Upper lobe of left lung (tissue), 4 donors: ENCODE measurements at regions not wholly inside any gene's neighbourhood (a gene's known extent, or its start where the extent isn't known, plus 50 kb on each side); places are given as distances from the start of the nearest gene placed in this dataset.

ENCODE experiments used
- CTCF ChIP-seq, 6 experiments: fragments of 450-650 bp in 4 of 6; fragments of 200-600 bp in 2 of 6; sonication (generic) in 2 of 6; IDR thresholded peaks; one replicate each; pipeline ENCODE4 v1.5.1; 2016 to 2019; ENCODE audit warnings: antibody characterized with exemption in 6 of 6
- EP300 ChIP-seq, 4 donors: sonication (generic); formaldehyde crosslinking; IDR thresholded peaks; one replicate each; pipeline ENCODE4 v1.5.1; 2017; ENCODE audit warnings: antibody characterized with exemption in 4 of 4, control low read depth in 2 of 4
- POLR2A ChIP-seq, 4 donors: fragments of 450-650 bp; IDR thresholded peaks; one replicate each; pipeline ENCODE4 v1.5.1; 2016 to 2017; ENCODE audit warnings: antibody characterized with exemption in 4 of 4, mild to moderate bottlenecking in 2 of 4
- POLR2AphosphoS5 ChIP-seq, 2 donors: sonication (generic); formaldehyde crosslinking; IDR thresholded peaks; one replicate each; pipeline ENCODE4 v1.5.1; 2017; ENCODE audit warnings: antibody characterized with exemption in 2 of 2

GRCh38 chr20:30593572-30593971 lies 663.9 kb upstream of the DEFB115 start:
- TF ChIP-seq POLR2A (IDR thresholded peaks at IDR 0.05) (no peak), CTCF (IDR thresholded peaks at IDR 0.05) (no peak), EP300 (IDR thresholded peaks at IDR 0.05) (no peak), POLR2AphosphoS5 (IDR thresholded peaks at IDR 0.05) (no peak)
